Smooth muscle cell of the brain vasculature (primary cell): ENCODE measurements at regions not wholly inside any gene's neighbourhood (a gene's known extent, or its start where the extent isn't known, plus 50 kb on each side); places are given as distances from the start of the nearest gene placed in this dataset.

ENCODE experiments used
- DNase-seq: peaks from one replicate; pipeline ENCODE4 v3.0.0-alpha.2; 2012; ENCODE audit warnings: low read depth, low spot score

DNA sequence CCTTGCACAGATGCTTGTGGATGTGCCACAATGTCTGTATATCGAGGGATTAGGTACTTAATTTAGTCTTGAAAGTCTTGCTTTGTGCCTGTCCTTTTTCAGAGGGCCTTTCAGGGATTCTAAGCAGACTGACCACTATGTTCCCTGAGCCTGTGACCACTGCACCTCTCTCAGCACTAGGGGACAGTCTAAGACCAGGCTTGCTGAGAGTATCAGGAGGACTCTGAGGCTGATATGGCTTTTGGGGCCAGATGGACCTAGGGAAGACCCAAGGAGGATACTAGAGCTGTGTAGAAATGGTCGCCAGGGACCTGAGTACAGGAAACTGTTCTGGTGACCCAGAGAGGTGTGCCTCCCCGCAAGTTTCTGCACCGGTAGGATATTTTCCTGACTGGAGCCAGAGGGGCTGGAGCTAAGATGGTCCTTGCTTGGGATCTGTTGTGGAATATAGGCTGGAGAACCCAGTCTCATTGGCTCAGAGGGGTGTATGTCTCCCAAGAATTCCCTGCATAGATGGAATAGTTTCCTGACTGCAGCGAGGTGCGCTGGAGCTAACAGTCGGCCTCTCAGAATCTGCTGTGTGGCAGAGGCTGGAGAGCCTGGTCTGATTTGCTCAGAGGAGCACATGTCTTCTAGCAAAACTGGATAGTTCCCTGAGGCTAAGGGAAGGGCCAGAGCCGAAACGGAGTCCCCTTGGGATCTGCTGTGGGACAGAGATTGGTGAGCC lies 213.2 kb upstream of the DCBLD2 start:
- DNase-seq, result peak; percentile 21

DNA sequence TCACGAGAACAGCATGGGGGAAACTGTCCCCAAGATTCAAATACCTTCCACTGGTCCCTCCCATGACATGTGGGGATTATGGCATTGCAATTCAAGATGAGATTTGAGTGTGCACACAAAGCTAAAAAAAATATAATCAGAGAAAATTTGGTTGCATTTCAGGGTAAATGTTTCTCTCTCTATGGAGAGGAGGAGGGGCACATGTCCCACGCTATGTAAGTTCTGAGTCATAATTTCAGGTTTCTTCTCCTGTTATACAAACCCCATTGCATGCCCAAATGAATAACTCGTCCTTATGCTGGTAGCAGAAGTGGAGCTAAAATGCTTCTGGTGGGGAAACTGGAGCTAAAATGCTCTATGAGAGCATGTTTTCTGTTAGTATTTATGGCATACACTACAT lies 209.7 kb upstream of the DCBLD2 start:
- DNase-seq, result no peak

DNA sequence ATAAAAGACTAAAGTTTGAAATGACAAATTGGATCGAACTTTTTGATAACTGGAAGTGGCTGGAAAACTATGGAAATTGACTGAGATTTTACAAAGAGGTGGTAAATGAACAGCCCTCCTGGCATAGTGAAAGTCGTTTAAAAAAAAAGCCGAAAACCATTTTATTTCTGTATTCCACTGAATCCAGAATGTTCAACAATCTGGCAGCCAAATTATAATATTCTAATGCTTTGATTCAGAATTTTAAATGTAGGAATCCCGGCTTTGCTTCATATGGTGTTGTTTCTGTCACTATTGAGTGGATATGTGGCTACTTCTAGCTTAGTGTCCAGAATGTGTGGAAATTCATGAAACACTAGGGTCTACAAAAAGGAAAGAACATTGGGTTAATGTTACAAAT lies 208.9 kb upstream of the DCBLD2 start:
- no peak for DNase-seq

DNA sequence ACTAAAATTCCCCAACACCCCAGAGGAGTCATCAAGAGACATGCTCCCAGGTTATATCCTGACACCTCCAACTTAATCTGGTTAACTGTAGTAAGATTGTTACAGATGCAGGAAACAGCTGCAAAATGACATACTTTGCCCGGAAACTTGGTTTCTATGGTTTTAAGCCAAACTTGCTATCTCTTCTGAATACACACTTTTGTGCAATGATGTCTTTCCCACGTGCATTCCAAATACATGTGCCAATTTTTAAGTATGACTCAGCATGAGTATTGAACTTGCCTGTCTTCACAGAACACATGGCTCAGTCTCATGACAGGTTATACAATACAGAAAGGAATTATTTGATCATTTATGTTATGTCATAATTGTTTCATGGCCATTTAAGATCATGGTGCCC lies 207.0 kb upstream of the DCBLD2 start:
- DNase-seq, result peak; percentile 41

DNA sequence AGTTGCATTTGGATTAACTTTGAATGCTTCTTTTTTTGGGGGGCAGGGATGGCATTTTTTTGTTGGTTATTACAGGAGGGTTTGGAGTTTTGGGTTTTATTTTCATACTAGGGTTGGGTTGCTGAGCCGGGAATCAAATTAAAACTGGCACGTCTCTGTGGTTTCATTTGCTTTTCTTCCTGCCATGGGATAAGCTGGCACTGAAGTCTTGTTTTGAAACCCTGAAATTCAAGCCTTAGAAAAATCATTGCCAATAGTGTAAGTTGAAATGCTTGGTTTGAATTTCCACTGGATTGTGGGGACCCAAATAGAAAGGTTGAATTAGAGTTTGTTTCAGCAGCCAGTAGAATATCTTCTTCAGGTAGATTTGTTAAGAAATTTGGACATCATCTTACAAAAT lies 193.1 kb upstream of the DCBLD2 start:
- no peak for DNase-seq

DNA sequence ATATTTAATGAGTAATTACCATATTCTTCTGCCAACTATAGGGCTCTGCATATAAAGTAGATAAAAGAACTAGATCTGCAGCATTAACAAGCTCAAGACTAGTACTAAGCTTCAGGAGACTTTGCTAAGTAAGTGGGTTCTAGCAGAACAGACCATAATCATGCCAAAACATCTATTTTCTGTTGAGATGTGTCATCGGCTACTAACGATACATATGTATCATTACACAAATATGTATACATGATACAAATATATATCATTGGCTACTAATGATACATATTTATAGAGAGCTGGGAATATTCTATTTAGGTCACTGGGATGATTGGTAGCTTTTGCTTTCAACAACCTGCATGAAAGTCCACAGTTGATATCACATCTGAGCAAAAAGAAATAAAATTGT lies 185.8 kb upstream of the DCBLD2 start:
- no peak for DNase-seq

DNA sequence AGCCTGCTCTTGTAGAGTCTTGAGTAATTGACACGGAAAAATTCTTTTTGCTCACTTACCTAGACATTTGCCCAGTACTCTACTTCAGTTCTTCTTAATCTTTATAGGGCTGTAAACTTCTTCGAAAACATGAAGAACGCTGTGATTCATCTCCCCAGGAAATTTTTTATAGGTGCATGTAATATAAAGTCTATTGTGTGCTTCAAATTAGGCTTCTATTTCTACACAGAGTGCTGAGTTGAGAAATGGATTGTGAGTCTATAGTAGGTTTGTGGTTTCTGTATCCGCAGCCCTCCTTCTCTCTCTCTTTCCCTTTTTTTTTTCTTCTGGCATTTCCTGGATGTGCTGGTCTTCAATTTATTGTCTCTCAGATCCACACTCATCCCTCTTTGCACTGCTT lies 183.3 kb upstream of the DCBLD2 start:
- no peak for DNase-seq

DNA sequence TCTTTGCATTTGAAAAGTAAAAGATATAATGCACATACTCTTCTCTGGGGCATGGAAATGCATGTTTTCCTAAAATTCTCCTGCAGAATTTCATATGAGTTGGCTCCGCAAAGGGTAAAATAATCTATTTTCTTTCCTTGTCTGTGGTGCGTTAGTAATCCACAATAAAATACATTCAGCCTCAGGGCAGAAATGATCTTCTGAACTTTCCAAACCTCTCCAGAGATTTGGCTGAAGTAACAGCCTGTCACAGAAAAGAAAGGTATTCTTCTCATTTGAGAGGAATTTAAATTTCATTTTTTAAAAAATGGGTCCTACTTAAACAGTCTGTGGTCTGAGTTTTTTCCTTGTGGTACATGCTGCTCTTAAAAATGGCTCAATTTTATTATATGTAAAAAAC lies 182.7 kb upstream of the DCBLD2 start:
- DNase-seq, result no peak

DNA sequence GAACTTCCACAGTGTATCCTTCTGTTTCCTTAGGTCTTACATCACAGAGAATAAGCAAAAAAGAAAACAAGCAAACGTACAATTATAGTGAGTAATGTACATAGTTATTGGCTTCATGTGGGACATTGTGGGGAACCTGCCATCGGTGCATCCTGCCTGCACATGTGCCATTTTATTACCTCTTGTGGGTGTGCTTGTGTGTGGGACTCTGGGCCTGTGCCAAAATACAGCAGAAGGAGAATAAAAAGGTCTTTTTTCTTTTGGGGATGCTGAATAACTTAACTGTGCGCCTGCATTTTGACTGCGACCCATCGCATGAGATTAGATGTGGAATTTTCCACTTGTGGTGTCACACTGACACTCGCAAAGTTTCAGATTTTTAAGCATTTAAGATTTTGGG lies 169.6 kb upstream of the DCBLD2 start:
- DNase-seq, result no peak

DNA sequence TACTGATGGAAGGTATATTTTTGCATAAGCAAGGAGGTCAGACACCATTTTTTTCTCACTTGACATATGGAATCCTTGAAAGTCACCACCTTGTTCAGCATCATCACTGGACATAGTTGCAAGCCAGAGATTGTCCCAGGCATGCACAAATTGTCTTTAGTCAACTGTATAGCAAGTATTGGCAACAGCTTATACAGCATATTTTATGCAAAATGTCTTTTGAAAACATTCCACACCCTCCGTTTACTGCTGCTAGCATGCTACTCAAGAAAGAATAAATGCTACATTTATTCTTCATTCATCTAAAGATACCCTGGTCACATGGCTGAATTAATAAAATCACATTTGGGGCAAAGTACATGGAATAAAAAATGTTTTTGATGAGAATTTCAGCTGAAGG lies 168.5 kb upstream of the DCBLD2 start:
- no peak for DNase-seq

DNA sequence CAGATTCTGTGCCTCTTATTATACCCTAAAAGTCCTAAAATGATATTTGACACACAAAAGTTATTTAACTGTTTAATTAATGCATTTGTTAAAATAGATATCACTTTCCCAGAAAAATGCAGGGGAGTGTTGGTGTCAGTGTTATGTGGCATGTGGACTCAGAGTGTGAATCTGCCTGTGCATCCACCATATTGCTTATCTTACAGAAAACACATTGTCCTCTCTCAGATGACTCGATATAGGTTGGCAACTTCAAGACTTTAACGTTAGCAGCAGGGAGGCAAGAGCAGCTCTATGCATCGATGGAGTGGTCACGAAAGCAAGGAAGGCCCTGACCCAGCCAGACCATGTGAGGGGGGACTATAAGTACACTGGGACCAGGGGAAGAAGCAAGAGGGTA lies 165.4 kb upstream of the DCBLD2 start:
- no peak for DNase-seq

DNA sequence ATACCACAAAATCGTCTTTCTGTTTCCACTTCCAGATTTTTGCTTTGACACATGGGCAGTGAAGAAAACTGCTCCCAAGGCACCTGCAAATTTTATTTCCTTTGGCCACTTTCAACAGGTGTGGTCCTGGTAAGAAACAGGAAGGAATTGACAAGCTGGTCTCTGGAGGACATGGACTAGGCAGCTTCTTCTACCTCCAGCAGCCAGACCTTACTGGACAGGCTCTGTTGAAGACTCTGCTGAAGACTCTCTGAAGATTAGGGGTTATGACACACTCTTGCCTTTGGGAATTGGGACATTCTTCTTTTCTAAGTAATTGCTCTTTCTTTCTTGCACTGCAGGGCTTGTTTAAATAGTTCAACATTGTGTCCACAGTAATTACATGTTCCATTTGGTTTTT lies 147.7 kb upstream of the DCBLD2 start:
- no peak for DNase-seq

DNA sequence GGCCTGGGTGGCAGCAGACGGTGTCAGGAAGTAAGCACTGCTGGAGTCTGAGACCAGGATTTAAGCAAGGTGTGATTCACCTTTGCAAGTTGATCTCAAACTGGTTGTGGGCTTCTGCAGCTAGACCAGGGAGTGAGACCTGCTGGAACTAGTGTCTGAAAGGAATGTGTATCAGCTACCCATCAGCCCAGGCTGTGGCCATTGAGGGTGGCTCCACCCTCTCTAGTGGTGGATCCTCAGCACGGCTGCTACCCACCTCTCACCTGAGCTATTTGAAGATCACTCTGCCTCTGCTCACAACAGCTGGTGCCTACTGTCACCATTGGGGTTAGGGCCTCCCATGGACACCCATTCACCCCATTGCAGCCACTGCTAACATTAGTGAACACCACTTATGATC lies 140.3 kb upstream of the DCBLD2 start:
- DNase-seq, result no peak

DNA sequence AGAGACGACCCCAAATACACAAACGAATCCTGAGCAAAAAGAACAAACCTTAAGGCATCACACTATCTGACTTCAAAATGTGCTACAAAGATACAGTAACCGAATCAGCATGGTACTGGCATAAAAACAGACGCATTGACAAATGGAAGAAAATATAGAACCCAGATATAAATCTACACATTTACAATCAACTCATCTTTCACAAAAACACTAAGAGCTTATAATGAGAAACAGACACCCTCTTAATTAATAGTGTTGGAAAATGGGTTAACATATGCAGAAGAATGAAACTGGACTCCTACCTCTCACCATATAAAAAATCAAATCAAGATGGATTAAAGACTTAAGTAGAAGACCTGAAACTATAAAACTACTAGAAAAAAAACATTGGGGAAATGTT lies 130.3 kb upstream of the DCBLD2 start:
- DNase-seq, result no peak

DNA sequence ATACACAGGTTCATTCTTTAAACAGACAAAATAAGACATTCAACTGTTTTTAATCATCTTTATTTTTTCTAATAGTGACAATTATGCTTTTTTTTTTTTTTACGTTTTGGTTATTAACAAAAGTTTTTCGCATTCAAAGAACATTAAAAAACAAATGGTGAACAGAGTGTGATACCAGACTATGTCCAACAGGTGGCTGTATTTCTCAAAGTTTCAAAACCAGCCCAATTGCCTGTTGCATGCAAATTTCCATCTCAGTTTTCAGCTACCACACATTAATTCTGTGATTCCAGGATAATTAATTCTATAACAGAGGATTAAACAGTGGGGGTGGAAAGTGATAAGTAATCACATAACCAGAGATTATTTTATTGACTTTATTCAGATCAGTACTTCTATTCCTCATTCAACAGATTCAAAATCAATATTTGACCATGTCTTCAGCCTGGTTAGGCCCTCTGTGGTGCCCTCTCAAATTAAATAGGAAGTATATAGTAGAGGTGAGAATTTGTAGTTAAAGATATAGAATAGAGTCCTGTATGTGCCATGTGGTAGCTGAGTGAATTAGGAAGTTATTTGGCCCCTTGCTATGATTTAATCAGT lies 122.2 kb upstream of the DCBLD2 start:
- peak; percentile 10 for DNase-seq

DNA sequence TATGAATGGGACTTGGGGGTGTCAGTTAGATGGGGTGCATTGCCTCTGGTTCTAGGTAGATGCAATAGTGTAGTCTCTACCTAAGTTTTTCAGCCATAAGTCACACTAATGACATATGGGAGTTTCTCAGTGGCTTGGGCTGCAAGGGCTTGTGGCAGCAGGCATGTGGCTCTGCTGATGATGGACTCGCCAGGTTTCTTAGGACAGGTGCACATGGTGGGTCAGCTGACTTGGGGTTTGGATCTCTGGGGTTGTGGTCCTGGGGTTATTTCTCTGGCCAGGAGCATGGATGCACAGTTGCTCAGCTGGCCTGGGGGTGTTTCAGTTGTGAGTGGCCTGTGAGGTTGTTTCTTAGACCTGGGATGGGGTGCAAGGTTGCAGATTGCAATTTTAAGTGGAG lies 120.0 kb upstream of the DCBLD2 start:
- no peak for DNase-seq

DNA sequence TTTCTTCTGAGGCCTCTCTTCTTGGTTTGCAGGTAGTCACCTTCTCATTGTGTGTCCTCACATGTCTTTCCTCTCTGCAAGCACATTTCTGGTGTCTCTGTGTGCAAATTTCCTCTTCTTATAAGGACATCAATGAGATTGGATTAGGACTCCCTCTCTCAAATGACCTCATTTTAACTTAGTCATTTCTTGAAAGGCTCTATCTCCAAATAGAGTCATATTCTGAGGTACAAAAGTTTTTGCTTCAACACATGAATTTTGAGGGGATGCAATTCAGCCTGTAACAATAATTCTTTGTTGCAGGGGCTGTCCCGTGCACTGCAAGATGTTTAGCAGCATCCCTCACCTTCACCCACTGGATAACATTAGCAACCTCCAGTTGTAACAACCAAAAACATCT lies 115.0 kb upstream of the DCBLD2 start:
- DNase-seq, result no peak

DNA sequence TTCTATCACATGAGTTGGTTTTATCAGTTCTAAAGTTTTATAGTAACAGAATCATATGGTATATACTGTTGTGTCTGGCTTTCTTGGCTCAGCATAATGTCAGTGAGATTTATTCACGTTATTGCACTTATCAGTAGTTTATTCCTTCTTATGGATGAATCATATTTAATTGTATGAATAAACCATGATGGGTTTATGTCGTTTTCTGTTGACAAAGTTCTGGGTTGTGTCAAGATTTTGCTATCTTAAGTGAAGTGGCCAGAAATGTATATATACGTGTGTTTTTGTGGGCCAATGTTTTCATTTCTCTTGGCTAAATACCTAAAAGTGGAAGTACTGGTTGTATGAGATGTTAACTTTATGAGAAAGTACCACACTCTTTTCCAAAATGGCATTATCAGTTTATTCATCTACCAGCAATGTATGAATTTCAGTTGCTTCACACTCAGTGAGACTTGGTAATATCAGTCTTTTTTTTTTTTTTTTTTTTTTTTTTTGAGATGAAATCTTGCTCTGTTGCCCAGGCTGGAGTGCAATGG lies 112.4 kb upstream of the DCBLD2 start:
- DNase-seq, result no peak

DNA sequence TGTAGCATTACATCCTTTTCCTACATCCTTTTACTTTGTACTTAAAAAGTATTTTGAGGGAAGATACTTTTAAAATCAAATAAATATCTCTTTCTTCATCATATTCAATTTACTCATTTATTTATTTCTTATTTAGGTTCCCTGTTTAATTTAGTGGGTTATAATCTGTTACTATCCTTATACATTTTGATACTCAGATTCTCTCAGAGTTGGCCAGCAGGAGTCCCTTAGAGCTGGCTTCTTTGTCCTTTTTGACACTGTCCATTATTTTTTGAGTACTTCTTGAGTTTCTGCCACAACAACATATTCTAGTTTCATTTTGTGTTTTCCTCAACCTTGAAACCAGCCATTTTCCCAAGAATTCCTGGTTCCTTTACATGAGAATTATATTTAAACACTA lies 111.6 kb upstream of the DCBLD2 start:
- DNase-seq, result no peak

DNA sequence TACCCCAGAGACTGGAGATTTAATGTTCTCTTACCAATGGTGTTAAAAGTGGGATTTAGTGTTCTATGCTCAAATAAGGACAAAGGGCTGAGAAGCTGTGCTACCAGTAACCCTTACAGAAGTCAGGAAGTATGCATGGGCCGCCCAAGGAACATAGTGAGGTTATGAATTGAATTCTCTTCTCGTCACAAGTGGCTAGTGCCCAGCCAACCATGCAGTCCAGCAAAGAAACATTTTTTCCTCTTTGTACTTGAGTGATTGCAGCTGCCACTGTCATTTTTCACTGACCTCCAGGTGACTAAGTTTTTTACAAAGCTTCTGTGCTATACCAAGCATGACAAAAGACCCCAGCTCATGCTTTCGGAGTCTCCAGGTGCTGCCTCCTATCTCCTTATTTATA lies 110.6 kb upstream of the DCBLD2 start:
- no peak for DNase-seq

DNA sequence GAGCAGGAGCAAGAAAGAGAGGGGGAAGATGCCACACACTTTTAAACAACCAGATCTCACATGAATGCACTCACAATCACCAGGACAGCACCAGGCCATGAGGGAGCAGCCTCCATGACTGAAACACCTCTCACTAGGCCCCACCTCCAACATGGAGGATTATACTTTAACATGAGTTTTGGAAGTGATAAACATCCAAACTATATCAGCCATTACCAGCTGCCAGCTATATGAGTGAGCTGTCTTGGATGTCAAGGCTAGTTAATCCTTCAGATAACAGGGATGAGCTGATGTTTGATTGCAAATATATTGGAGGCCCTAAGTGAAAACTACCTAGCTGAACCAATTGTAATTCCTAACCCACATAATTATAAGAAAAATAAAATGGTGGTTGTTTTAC lies 108.4 kb upstream of the DCBLD2 start:
- no peak for DNase-seq

DNA sequence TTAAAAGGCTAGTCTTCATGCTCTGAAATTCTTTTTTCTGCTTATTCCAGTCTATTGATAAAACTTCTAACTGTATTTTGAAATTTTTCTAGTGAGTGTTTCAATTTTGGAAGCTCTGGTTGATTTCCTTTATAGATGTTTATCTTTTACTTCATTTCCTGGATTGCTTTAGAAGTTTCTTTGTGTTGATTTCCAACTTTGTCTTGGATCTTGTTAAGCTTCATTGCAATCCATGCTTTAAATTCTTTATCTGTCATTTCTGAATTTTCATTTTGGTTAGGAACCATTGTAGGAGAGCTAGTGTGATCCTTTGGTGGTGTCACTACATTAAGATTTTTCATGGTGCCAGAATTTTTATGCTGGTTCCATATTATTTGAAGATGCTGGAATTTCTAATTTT lies 105.2 kb upstream of the DCBLD2 start:
- no peak for DNase-seq

DNA sequence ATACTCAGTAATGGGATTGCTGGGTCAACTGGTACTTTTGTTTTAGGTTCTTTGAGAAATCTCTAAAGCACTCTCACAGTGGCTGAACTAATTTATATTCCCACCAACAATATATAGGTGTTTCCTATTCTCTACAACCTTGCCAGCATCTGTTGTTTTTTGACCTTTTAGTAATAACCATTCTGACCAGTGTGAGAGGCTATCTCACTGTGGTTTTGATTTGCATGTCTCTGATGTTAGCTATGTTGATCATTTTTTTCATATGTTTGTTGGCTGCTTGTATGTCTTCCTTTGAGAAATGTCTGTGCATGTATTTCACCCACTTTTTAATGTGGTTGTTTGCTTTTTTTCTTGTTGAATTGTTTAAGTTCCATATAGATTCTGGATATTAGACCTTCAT lies 98.2 kb upstream of the DCBLD2 start:
- DNase-seq, result no peak
